ENCODE measurements at regions not wholly inside any gene's neighbourhood (a gene's known extent, or its start where the extent isn't known, plus 50 kb on each side); places are given as distances from the start of the nearest gene placed in this dataset.

- ChIA-PET POLR2A (no interaction called here), CTCF (no interaction called here), RAD21 (ENCODE audit: unreplicated experiment) (no interaction called here), SMC1A (ENCODE audit: uncharacterized antibody, unreplicated experiment) (no interaction called here)
- H3K36me3 ChIP-seq (ENCODE audit: control insufficient read depth in 2 of 2, insufficient read depth in 2 of 2, low read length in 1 of 2): no peaks in the 10 kb centered on the region
- H4K20me1 ChIP-seq (ENCODE audit: control insufficient read depth, insufficient read depth): no peaks in the 10 kb centered on the region
- FAIRE-seq (no peak), ATAC-seq (no peak), DNase-seq (ENCODE audit: low read depth, low spot score) (no peak)
- no peak overlapping the region for H3K4me2 ChIP-seq (ENCODE audit: control insufficient read depth, insufficient read depth)
- H3K27me3 ChIP-seq (replicated peaks in 1 of 2; ENCODE audit: control insufficient read depth in 2 of 2, insufficient read depth in 2 of 2, low read length in 1 of 2): no peaks in the 10 kb centered on the region
- in situ Hi-C loops (cut with MboI) (no loop called here), intact Hi-C loops (cut with micrococcal nuclease; ENCODE audit: unreplicated experiment) (no loop called here)
- BruUV-seq (replicated peaks): no TSS peak
- no peak overlapping the region for H3K9ac ChIP-seq (ENCODE audit: control insufficient read depth, insufficient read depth, low read length)
- no peaks in the 10 kb centered on the region for H3K79me2 ChIP-seq (ENCODE audit: control insufficient read depth, insufficient read depth, low read length)
- no peaks in the 10 kb centered on the region for H3K9me3 ChIP-seq (replicated peaks; ENCODE audit: control insufficient read depth, insufficient read depth, low read length)
- H3K4me1 ChIP-seq (ENCODE audit: control insufficient read depth, insufficient read depth, low read length): no peaks in the 10 kb centered on the region
- no peak overlapping the region for H3K4me3 ChIP-seq
- no peak overlapping the region for H2AFZ ChIP-seq (ENCODE audit: control insufficient read depth, low read depth, low read length)
- WGBS (ENCODE audit: insufficient coverage, insufficient replicate concordance, low lambda C conversion rate, missing lambda C conversion rate): 0% methylated on average over 1 of the region's 1 CpG
- TF ChIP-seq SREBF1 (IDR thresholded peaks at IDR 0.05; ENCODE audit: low read length): no peak
- TF ChIP-seq, protein P1, sequence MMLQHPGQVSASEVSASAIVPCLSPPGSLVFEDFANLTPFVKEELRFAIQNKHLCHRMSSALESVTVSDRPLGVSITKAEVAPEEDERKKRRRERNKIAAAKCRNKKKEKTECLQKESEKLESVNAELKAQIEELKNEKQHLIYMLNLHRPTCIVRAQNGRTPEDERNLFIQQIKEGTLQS (IDR thresholded peaks at IDR 0.05; ENCODE audit: borderline replicate concordance, extremely low read depth, low read depth, low read length): no peak
- no peak for TF ChIP-seq GATAD2B (conservative IDR thresholded peaks at IDR 0.05; ENCODE audit: low read depth)
- TF ChIP-seq SMC3 (IDR thresholded peaks at IDR 0.05; ENCODE audit: borderline replicate concordance, low read length): no peak
- no peak for TF ChIP-seq EGR1 (IDR thresholded peaks at IDR 0.05; ENCODE audit: borderline replicate concordance in 1 of 2, low read depth in 2 of 2, low read length in 2 of 2)
- TF ChIP-seq ZNF24 (IDR thresholded peaks at IDR 0.05): no peak
- TF ChIP-seq TCF3 (IDR thresholded peaks at IDR 0.05; ENCODE audit: borderline replicate concordance, insufficient read depth, low read depth, low read length): no peak
- no peak for TF ChIP-seq NFXL1 (IDR thresholded peaks at IDR 0.05; ENCODE audit: borderline replicate concordance)
- no peak for TF ChIP-seq YBX1 (IDR thresholded peaks at IDR 0.05)
- no peak for TF ChIP-seq FOXK2 (IDR thresholded peaks at IDR 0.05)
- TF ChIP-seq ZNF217 (IDR thresholded peaks at IDR 0.05): no peak
- TF ChIP-seq RFX5 (IDR thresholded peaks at IDR 0.05; ENCODE audit: low read depth, low read length): no peak
- no peak for TF ChIP-seq POLR2A (IDR thresholded peaks at IDR 0.05; ENCODE audit: low read depth, low read length)
- no peak for TF ChIP-seq POLR2AphosphoS5 (IDR thresholded peaks at IDR 0.05; ENCODE audit: low read length)
- no peak for TF ChIP-seq MEF2B (IDR thresholded peaks at IDR 0.05; ENCODE audit: partially characterized antibody, poor library complexity, severe bottlenecking)
- TF ChIP-seq PKNOX1 (IDR thresholded peaks at IDR 0.05): no peak
- TF ChIP-seq NBN (IDR thresholded peaks at IDR 0.05): no peak
- H3K27ac ChIP-seq (ENCODE audit: control insufficient read depth, insufficient read depth): no peak overlapping the region
Measured at GRCh38 chr6:95263840-95264239, 313.5 kb upstream of the MANEA start.

All from GM12878 (cell line).